ENCODE measurements at regions not wholly inside any gene's neighbourhood (a gene's known extent, or its start where the extent isn't known, plus 50 kb on each side); places are given as distances from the start of the nearest gene placed in this dataset.

DNA sequence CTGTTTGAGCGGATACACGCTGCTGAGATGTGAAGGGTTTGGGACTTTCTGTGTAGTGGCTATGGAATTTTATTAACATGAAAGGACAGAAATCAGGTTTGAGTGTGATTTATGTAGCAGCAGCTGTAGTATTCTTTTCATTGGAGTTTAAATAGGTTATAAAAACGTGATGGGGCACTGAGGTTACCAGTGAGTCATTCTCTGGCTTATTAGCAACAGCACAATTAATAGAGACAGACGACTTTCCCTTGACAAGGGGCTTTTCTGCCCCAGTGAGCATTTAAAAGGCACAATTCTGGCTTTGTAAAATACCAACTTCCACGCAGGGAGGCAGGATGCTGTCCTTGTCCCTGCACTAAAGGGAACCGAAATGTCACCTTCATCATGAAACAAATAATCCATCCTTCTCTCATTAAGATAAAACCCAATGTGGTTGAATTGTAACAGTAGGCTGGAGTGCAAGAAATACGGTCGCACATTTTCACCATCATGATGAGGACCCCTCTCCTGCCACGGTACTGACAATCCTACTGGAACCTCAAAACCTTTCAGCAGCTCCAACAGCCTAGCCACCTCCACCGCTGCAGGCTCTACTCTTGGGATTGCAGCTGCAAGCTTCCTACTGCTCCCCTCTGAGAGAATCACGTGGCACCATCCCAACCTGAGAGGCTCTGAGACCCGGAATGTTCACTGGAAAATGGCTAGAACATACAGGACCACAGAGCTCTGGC, 293.9 kb downstream of the IRX1 start:
- whole genome bisulfite sequencing, 2 donors = 50 to 59% methylated on average over 12 of the region's 12 CpGs
- ATAC-seq = no peak
- no peaks in the 10 kb centered on the region for H3K4me1 ChIP-seq
- no peak overlapping the region for H3K27ac ChIP-seq
- no peaks in the 10 kb centered on the region for H3K9me3 ChIP-seq
- H3K27me3 ChIP-seq = no peaks in the 10 kb centered on the region
- no peaks in the 10 kb centered on the region for H3K36me3 ChIP-seq
- DNase-seq = no peak
- no peak for TF ChIP-seq CTCF (IDR thresholded peaks at IDR 0.05)
- FAIRE-seq = no peak
- no peak overlapping the region for H3K4me3 ChIP-seq
- intact Hi-C loops (cut with DNase I) = no loop called here

DNA sequence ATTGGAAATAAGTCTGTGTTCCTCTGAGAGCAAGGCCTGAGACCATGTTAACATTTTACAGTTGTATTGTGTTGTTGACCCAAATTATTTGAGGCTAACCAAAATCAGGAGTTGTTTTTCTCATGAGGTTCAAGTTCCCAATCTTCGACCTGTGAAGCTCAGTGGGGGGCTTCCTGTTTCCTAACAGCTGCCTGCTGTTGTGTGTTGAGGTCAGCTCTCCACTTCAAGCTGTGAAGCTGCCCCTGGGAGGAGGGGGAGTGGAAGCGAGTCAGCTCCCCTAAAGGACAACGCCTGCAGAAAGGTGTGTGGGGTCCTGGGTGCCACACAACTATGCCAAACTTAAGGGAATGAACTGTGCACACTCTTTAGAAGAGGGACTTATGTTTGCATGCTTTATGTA, 295.5 kb downstream of the IRX1 start:
- 35 to 38% methylated on average over 3 of the region's 3 CpGs for WGBS, 2 donors
- Histone ChIP-seq H3K4me3 (no peak overlapping the region), H3K9me3 (no peaks in the 10 kb centered on the region), H3K27me3 (peaks cover 0 to 4% (median 0%) of the 10 kb centered on the region in 4 donors), H3K4me1 (no peaks in the 10 kb centered on the region), H3K27ac (no peak overlapping the region), H3K36me3 (no peaks in the 10 kb centered on the region)
- no peak for DNase-seq
- TF ChIP-seq CTCF (IDR thresholded peaks at IDR 0.05) = no peak
- intact Hi-C loops (cut with DNase I) = no loop called here
- ATAC-seq = no peak
- FAIRE-seq = no peak

- Histone ChIP-seq H3K9me3 (no peaks in the 10 kb centered on the region), H3K27ac (no peak overlapping the region), H3K4me1 (no peaks in the 10 kb centered on the region), H3K4me3 (no peak overlapping the region), H3K36me3 (no peaks in the 10 kb centered on the region), H3K27me3 (peaks cover 0 to 4% (median 0%) of the 10 kb centered on the region in 4 donors)
- FAIRE-seq (no peak), DNase-seq (no peak), ATAC-seq (no peak)
- no peak for TF ChIP-seq CTCF (IDR thresholded peaks at IDR 0.05)
- intact Hi-C loops (cut with DNase I) = no loop called here
These were observed 297.9 kb downstream of the IRX1 start for GRCh38 chr5:3893527-3893926.

DNA sequence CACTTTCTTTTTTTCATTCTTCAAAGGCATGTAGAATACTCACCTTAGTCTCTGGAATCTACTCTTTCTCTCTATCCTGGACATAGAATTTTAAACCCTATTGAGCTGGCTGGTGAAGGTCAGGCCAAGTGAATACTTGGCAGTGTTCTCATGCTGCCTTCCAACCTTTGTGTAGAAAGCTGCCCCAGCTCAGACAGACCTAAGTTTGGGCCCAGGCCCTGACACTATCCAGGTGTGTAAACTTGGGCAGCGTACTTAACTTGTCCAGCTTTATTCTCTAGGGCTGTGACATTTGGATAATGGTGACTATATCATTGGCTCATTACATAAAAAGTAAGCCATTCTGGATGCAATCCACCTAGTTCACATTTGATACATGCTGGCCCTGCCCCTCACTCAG, 298.3 kb downstream of the IRX1 start:
- no peaks in the 10 kb centered on the region for H3K36me3 ChIP-seq
- no peak for DNase-seq
- 48 to 60% methylated on average over 1 of the region's 1 CpG for WGBS, 2 donors
- no peak for FAIRE-seq
- H3K27me3 ChIP-seq = peaks cover 0 to 4% (median 0%) of the 10 kb centered on the region in 4 donors
- no peak overlapping the region for H3K4me3 ChIP-seq
- no peak for TF ChIP-seq CTCF (IDR thresholded peaks at IDR 0.05)
- intact Hi-C loops (cut with DNase I) = no loop called here
- no peaks in the 10 kb centered on the region for H3K9me3 ChIP-seq
- H3K4me1 ChIP-seq = no peaks in the 10 kb centered on the region
- H3K27ac ChIP-seq = no peak overlapping the region
- ATAC-seq = no peak

GRCh38 chr5:3896098-3896497, 300.5 kb downstream of the IRX1 start:
- no peak overlapping the region for H3K27ac ChIP-seq
- H3K4me1 ChIP-seq = no peaks in the 10 kb centered on the region
- 53 to 65% methylated on average over 5 of the region's 5 CpGs for WGBS, 2 donors
- no peak for TF ChIP-seq CTCF (IDR thresholded peaks at IDR 0.05)
- ATAC-seq (no peak), FAIRE-seq (no peak), DNase-seq (no peak)
- H3K27me3 ChIP-seq = peaks cover 0 to 4% (median 0%) of the 10 kb centered on the region in 4 donors
- intact Hi-C loops (cut with DNase I) = no loop called here
- H3K4me3 ChIP-seq = no peak overlapping the region
- H3K9me3 ChIP-seq = no peaks in the 10 kb centered on the region
- H3K36me3 ChIP-seq = no peaks in the 10 kb centered on the region

All from pancreas (tissue), 10 donors.